Cardiac muscle cell (in vitro differentiated cells and primary cell): ENCODE measurements at regions not wholly inside any gene's neighbourhood (a gene's known extent, or its start where the extent isn't known, plus 50 kb on each side); places are given as distances from the start of the nearest gene placed in this dataset.

Experiments
- DNase-seq, 2 donors: peaks; one replicate each; pipeline versions ENCODE4 v3.0.0 to v3.0.0-alpha.2; 2010 to 2017; ENCODE audit warnings: low read depth in 1 of 2, low spot score in 1 of 2
- H3K27ac ChIP-seq: fragments of 200-600 bp; sonication (generic); 2 replicates; pipeline ENCODE4 v1.5.1; 2016
- H3K27me3 ChIP-seq: fragments of 200-600 bp; sonication (generic); 2 replicates; pipeline ENCODE4 v1.6.0; 2016; ENCODE audit warnings: control low read depth
- H3K36me3 ChIP-seq: fragments of 200-600 bp; sonication (generic); 2 replicates; pipeline ENCODE4 v1.5.1; 2016; ENCODE audit warnings: control low read depth
- H3K4me1 ChIP-seq: fragments of 200-600 bp; sonication (generic); 2 replicates; pipeline ENCODE4 v1.8.1; 2017; ENCODE audit warnings: low read depth, mild to moderate bottlenecking, mixed run types
- H3K4me3 ChIP-seq: fragments of 200-600 bp; sonication (generic); 2 replicates; pipeline ENCODE4 v1.5.1; 2016; ENCODE audit warnings: mild to moderate bottlenecking
- H3K9me3 ChIP-seq: fragments of 200-600 bp; sonication (generic); 2 replicates; pipeline ENCODE4 v1.5.1; 2017; ENCODE audit warnings: low read depth, mild to moderate bottlenecking, control low read depth
- CTCF ChIP-seq: IDR thresholded peaks from 2 replicates; pipeline ENCODE4 v1.5.1; 2012; ENCODE audit warnings: low read depth, mild to moderate bottlenecking, low read length

GRCh38 chrX:7378406-7378805, 230.5 kb upstream of the PUDP start:
- no peak overlapping the region for H3K4me3 ChIP-seq
- H3K27me3 ChIP-seq, result no peaks in the 10 kb centered on the region
- no peaks in the 10 kb centered on the region for H3K9me3 ChIP-seq
- H3K4me1 ChIP-seq, result no peaks in the 10 kb centered on the region
- DNase-seq, result no peak
- no peak overlapping the region for H3K27ac ChIP-seq
- TF ChIP-seq CTCF, result no peak
- H3K36me3 ChIP-seq, result no peaks in the 10 kb centered on the region

- no peaks in the 10 kb centered on the region for H3K27me3 ChIP-seq
- no peaks in the 10 kb centered on the region for H3K9me3 ChIP-seq
- peak in 1 of 2 donors; percentile 7 for DNase-seq
- no peak for TF ChIP-seq CTCF
- H3K27ac ChIP-seq, result no peak overlapping the region
- H3K4me3 ChIP-seq, result no peak overlapping the region
- H3K4me1 ChIP-seq, result no peaks in the 10 kb centered on the region
- H3K36me3 ChIP-seq, result no peaks in the 10 kb centered on the region
Measured at GRCh38 chrX:7372825-7373525, 225.0 kb upstream of the PUDP start.

GRCh38 chrX:7362111-7362510, 214.2 kb upstream of the PUDP start:
- Histone ChIP-seq H3K36me3 (no peaks in the 10 kb centered on the region), H3K27me3 (peaks cover 20% of the 10 kb centered on the region), H3K27ac (no peak overlapping the region), H3K4me1 (peaks cover 25% of the 10 kb centered on the region), H3K9me3 (no peaks in the 10 kb centered on the region), H3K4me3 (no peak overlapping the region)
- no peak for DNase-seq
- no peak for TF ChIP-seq CTCF

- no peak overlapping the region for H3K27ac ChIP-seq
- H3K4me3 ChIP-seq, result no peak overlapping the region
- no peaks in the 10 kb centered on the region for H3K27me3 ChIP-seq
- no peaks in the 10 kb centered on the region for H3K4me1 ChIP-seq
- no peaks in the 10 kb centered on the region for H3K9me3 ChIP-seq
- TF ChIP-seq CTCF, result no peak
- no peaks in the 10 kb centered on the region for H3K36me3 ChIP-seq
- no peak for DNase-seq
Measured at GRCh38 chrX:7351926-7352325, 204.0 kb upstream of the PUDP start.

GRCh38 chrX:7347465-7347864, 199.5 kb upstream of the PUDP start:
- Histone ChIP-seq H3K4me1 (no peaks in the 10 kb centered on the region), H3K27me3 (no peaks in the 10 kb centered on the region), H3K36me3 (no peaks in the 10 kb centered on the region), H3K4me3 (no peak overlapping the region), H3K27ac (no peak overlapping the region), H3K9me3 (no peaks in the 10 kb centered on the region)
- DNase-seq, result no peak
- TF ChIP-seq CTCF, result no peak
